ENCODE measurements at regions not wholly inside any gene's neighbourhood (a gene's known extent, or its start where the extent isn't known, plus 50 kb on each side); places are given as distances from the start of the nearest gene placed in this dataset.

- no peak for DNase-seq
Observed at GRCh38 chr14:100381395-100382105, 58.4 kb downstream of the SLC25A47 start.

- no peak for DNase-seq
Observed at GRCh38 chr14:100382106-100382455, 58.9 kb downstream of the SLC25A47 start.

GRCh38 chr14:100383727-100384158 is 60.6 kb downstream of the SLC25A47 start:
- DNase-seq = no peak

- DNase-seq = no peak
Observed at GRCh38 chr14:100384277-100384676, 61.1 kb downstream of the SLC25A47 start.

GRCh38 chr14:100384819-100385813 is 62.0 kb downstream of the SLC25A47 start:
- DNase-seq = no peak

- DNase-seq = no peak
Observed at GRCh38 chr14:100386121-100386520, 63.0 kb downstream of the SLC25A47 start.

- DNase-seq = no peak
Observed at GRCh38 chr14:100386846-100387245, 63.7 kb downstream of the SLC25A47 start.

- DNase-seq = no peak
Observed at GRCh38 chr14:100387450-100387849, 64.3 kb downstream of the SLC25A47 start.

- DNase-seq = no peak
Observed at GRCh38 chr14:100388103-100389054, 65.2 kb downstream of the SLC25A47 start.

- no peak for DNase-seq
Observed at GRCh38 chr14:100389497-100390104, 66.5 kb downstream of the SLC25A47 start.

GRCh38 chr14:100391173-100391572 is 68.0 kb downstream of the SLC25A47 start:
- DNase-seq = no peak

GRCh38 chr14:100391724-100392123 is 68.6 kb downstream of the SLC25A47 start:
- DNase-seq = no peak

GRCh38 chr14:100392356-100392755 is 69.2 kb downstream of the SLC25A47 start:
- DNase-seq = no peak

GRCh38 chr14:100393362-100393761 is 70.2 kb downstream of the SLC25A47 start:
- DNase-seq = no peak

GRCh38 chr14:100393906-100394732 is 71.0 kb downstream of the SLC25A47 start:
- no peak for DNase-seq

GRCh38 chr14:100394886-100395672 is 71.9 kb downstream of the SLC25A47 start:
- no peak for DNase-seq

- no peak for DNase-seq
Observed at GRCh38 chr14:100396266-100396795, 73.2 kb downstream of the SLC25A47 start.

GRCh38 chr14:100397005-100397404 is 73.9 kb downstream of the SLC25A47 start:
- no peak for DNase-seq

- no peak for DNase-seq
Observed at GRCh38 chr14:100398044-100398443, 74.9 kb downstream of the SLC25A47 start.

Measured in DMS153 (cell line).